Ishikawa (cell line): ENCODE measurements at regions not wholly inside any gene's neighbourhood (a gene's known extent, or its start where the extent isn't known, plus 50 kb on each side); places are given as distances from the start of the nearest gene placed in this dataset.

ENCODE experiments used
- CEBPB ChIP-seq: IDR thresholded peaks from 2 replicates; pipeline ENCODE4 v1.6.1; 2012
- CREB1 ChIP-seq: IDR thresholded peaks from 2 replicates; pipeline ENCODE4 v1.6.1; 2012; ENCODE audit warnings: low read depth
- EP300 ChIP-seq: IDR thresholded peaks from 2 replicates; pipeline ENCODE4 v1.6.1; 2012; ENCODE audit warnings: borderline replicate concordance
- MAX ChIP-seq: IDR thresholded peaks from 2 replicates; pipeline ENCODE4 v1.6.1; 2012
- NFIC ChIP-seq: IDR thresholded peaks from 2 replicates; pipeline ENCODE4 v1.6.1; 2012
- RAD21 ChIP-seq: IDR thresholded peaks from 2 replicates; pipeline ENCODE4 v1.6.1; 2012; ENCODE audit warnings: low read depth
- REST ChIP-seq: IDR thresholded peaks from 2 replicates; pipeline ENCODE4 v1.6.1; 2012; ENCODE audit warnings: low read depth, mild to moderate bottlenecking
- TAF1 ChIP-seq: IDR thresholded peaks from 2 replicates; pipeline ENCODE4 v1.6.1; 2012; ENCODE audit warnings: low read depth, mild to moderate bottlenecking
- TCF12 ChIP-seq: IDR thresholded peaks from 2 replicates; pipeline ENCODE4 v1.6.1; 2012; ENCODE audit warnings: low read depth
- TEAD4 ChIP-seq: IDR thresholded peaks from 2 replicates; pipeline ENCODE4 v1.6.1; 2012
- USF1 ChIP-seq: IDR thresholded peaks from 2 replicates; pipeline ENCODE4 v1.6.1; 2012
- YY1 ChIP-seq: IDR thresholded peaks from 2 replicates; pipeline ENCODE4 v1.6.1; 2012; ENCODE audit warnings: low read depth
- ZBTB7A ChIP-seq: IDR thresholded peaks from 2 replicates; pipeline ENCODE4 v1.6.1; 2012; ENCODE audit warnings: low read depth

GRCh38 chr6:153817173-153817572 is 221.9 kb upstream of the OPRM1 start:
- no peak for TF ChIP-seq USF1
- no peak for TF ChIP-seq RAD21
- no peak for TF ChIP-seq EP300
- no peak for TF ChIP-seq MAX
- no peak for TF ChIP-seq YY1
- no peak for TF ChIP-seq TCF12
- no peak for TF ChIP-seq TEAD4
- no peak for TF ChIP-seq TAF1
- no peak for TF ChIP-seq CEBPB
- no peak for TF ChIP-seq REST
- TF ChIP-seq NFIC, result no peak
- no peak for TF ChIP-seq ZBTB7A
- TF ChIP-seq CREB1, result no peak
